ENCODE measurements at regions not wholly inside any gene's neighbourhood (a gene's known extent, or its start where the extent isn't known, plus 50 kb on each side); places are given as distances from the start of the nearest gene placed in this dataset.
"Not testable (repeated sequence)": the region's sequence is repeated elsewhere in the genome, so short reads cannot be mapped to it uniquely, and the experiment has no call there.

DNA sequence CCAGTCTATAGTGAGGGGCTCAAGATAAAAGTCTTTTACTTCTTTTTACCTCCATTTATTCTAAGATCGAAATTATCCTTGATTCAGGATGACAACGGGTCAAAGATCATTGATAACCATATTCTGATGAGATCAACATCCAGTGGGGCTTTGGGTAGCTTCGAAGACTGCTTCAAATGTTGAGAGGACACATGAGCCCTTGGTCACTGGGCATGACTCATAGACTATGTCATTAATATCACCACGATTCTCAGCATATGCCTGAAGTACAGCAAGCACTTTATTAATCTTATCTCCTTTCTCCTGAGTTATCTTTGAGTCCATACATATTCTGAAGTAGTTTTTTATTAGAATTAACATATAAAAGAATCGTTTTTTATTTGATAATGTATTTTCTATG, 117.1 kb upstream of the DAB2 start:
- DNase-seq (ENCODE audit: low read depth in 2 of 2), result no peak

GRCh38 chr5:39539470-39539869, 114.7 kb upstream of the DAB2 start:
- no peak for TF ChIP-seq CTCF (IDR thresholded peaks at IDR 0.05; ENCODE audit: low read depth, low read length)
- DNase-seq (ENCODE audit: low read depth in 2 of 2), result no peak
- no peak overlapping the region for H3K4me3 ChIP-seq (replicated peaks in 1 of 2; ENCODE audit: low read depth in 2 of 2, low read length in 2 of 2)

More for the DNA sequence above, 117.1 kb upstream of the DAB2 start:
- TF ChIP-seq CTCF (IDR thresholded peaks at IDR 0.05; ENCODE audit: low read depth, low read length), result no peak
- H3K4me3 ChIP-seq (replicated peaks in 1 of 2; ENCODE audit: low read depth in 2 of 2, low read length in 2 of 2), result no peak overlapping the region

- no peak for DNase-seq (ENCODE audit: low read depth in 2 of 2)
- no peak overlapping the region for H3K4me3 ChIP-seq (replicated peaks in 1 of 2; ENCODE audit: low read depth in 2 of 2, low read length in 2 of 2)
- no peak for TF ChIP-seq CTCF (IDR thresholded peaks at IDR 0.05; ENCODE audit: low read depth, low read length)
Measured at GRCh38 chr5:39534690-39535089, 109.9 kb upstream of the DAB2 start.

DNA sequence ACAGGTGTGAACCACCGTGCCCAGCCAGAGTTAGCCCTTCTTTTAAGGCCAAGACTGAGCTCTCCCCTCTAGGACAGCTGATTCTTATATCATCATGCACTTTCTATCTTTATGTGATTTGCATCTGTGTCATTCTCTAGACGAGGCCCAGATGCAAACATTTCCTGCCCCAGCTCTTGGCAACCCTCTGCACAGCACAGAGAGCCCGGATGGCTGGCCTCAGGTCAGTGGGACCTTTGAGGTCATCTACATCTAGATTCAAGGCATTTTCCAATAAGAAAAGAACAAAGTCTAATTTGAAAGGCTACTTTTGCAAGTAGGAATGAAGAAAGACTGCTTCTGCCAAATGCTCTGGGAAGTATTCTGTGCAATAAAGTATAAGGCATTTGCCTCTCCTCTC, 109.0 kb upstream of the DAB2 start:
- no peak for DNase-seq (ENCODE audit: low read depth in 2 of 2)
- no peak for TF ChIP-seq CTCF (IDR thresholded peaks at IDR 0.05; ENCODE audit: low read depth, low read length)
- no peak overlapping the region for H3K4me3 ChIP-seq (replicated peaks in 1 of 2; ENCODE audit: low read depth in 2 of 2, low read length in 2 of 2)

DNA sequence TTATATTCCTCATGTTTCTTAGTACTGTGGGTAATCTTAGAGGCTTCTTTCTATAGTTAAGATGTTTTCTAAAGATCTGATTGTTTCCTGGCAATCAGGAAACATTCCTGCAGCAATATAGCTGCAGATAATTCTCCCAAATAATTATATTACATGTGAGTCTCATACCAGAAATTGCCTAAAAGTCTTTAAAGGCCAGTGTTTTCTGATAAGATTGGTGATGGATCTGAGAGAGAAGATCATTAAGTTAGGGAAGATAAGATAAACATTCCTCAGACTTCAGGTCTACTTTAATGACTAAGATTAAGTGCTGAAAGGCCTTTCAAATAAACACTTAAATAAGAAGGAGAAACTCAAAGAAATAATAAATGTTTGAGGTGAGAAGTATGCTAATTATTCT, 107.7 kb upstream of the DAB2 start:
- no peak for TF ChIP-seq CTCF (IDR thresholded peaks at IDR 0.05; ENCODE audit: low read depth, low read length)
- H3K4me3 ChIP-seq (replicated peaks in 1 of 2; ENCODE audit: low read depth in 2 of 2, low read length in 2 of 2), result no peak overlapping the region
- DNase-seq (ENCODE audit: low read depth in 2 of 2), result no peak

DNA sequence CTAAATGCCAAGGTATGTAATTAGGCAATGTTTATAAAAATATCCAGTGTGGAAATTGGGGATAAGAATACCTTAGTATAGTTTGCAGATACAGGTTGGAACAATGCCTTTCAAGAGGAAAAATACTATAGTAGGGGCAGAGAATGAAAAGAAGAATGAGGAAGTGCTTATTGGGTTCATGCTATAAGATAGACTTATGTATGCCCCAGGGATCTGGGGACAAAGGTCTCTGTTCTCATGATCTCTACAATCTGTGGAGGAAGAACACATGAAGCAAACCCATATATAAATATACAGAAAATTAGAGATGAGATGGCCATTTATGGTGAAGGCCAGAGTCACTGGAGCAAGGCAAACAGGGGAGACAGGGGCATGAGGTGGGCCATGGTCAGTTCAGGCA, 106.5 kb upstream of the DAB2 start:
- DNase-seq (ENCODE audit: low read depth in 2 of 2), result no peak
- no peak for TF ChIP-seq CTCF (IDR thresholded peaks at IDR 0.05; ENCODE audit: low read depth, low read length)
- no peak overlapping the region for H3K4me3 ChIP-seq (replicated peaks in 1 of 2; ENCODE audit: low read depth in 2 of 2, low read length in 2 of 2)

- peak; percentile 59 to 72 for DNase-seq (ENCODE audit: low read depth in 2 of 2)
- no peak for TF ChIP-seq CTCF (IDR thresholded peaks at IDR 0.05; ENCODE audit: low read depth, low read length)
- no peak overlapping the region for H3K4me3 ChIP-seq (replicated peaks in 1 of 2; ENCODE audit: low read depth in 2 of 2, low read length in 2 of 2)
Measured at GRCh38 chr5:39526914-39527477, 102.2 kb upstream of the DAB2 start.

- not testable (repeated sequence) for H3K4me3 ChIP-seq (replicated peaks in 1 of 2; ENCODE audit: low read depth in 2 of 2, low read length in 2 of 2)
- DNase-seq (ENCODE audit: low read depth in 2 of 2), result peak in 1 of 2 donors; percentile 86
Measured at GRCh38 chr5:39525781-39526180, 101.0 kb upstream of the DAB2 start.
